Prostate gland (tissue), 2 donors: ENCODE measurements at regions not wholly inside any gene's neighbourhood (a gene's known extent, or its start where the extent isn't known, plus 50 kb on each side); places are given as distances from the start of the nearest gene placed in this dataset.

Experiments used
- CTCF ChIP-seq, 4 experiments: fragments of 200-600 bp in 2 of 4; fragments of 450-650 bp in 2 of 4; sonication (generic) in 2 of 4; IDR thresholded peaks; 1 replicate in 3 of 4; 2 replicates in 1 of 4; pipeline ENCODE4 v1.5.1; 2016 to 2019; ENCODE audit warnings: antibody characterized with exemption in 4 of 4, mild to moderate bottlenecking in 2 of 4, moderate library complexity in 2 of 4
- POLR2AphosphoS5 ChIP-seq: sonication (generic); formaldehyde crosslinking; IDR thresholded peaks from one replicate; pipeline ENCODE4 v1.6.1; 2017; ENCODE audit warnings: antibody characterized with exemption

DNA sequence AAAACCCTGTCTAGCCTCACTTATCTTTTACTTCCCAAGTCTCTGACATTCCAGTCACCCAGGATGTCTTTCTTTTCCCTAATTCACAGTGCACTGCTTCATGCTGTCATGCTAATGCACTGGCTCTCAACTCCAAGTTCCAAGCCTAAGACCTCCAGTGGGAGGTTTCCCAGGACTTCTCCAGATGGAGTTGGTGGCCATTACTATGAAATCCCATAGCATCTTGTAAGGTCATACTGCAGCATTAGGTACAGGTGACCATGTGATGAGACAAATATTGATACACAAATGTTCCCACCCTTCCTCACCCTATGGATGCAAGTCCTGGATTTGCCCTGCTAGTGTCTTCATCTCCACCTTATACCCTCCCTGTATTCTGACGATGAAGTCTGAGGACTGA, 138.6 kb upstream of the PRICKLE2 start:
- TF ChIP-seq POLR2AphosphoS5: no peak
- no peak for TF ChIP-seq CTCF (IDR thresholded peaks at IDR 0.05)
